Left ventricle myocardium inferior (tissue), 1 donor: ENCODE measurements at regions not wholly inside any gene's neighbourhood (a gene's known extent, or its start where the extent isn't known, plus 50 kb on each side); places are given as distances from the start of the nearest gene placed in this dataset.

Source experiments
- DNase-seq: peaks from one replicate; pipeline ENCODE4 v3.0.0-alpha.2; 2020
- H3K27ac ChIP-seq: fragments of 200-600 bp; replicated peaks from 2 replicates; pipeline ENCODE4 v1.8.0; 2021
- H3K27me3 ChIP-seq: fragments of 200-600 bp; 2 replicates; pipeline ENCODE4 v1.8.0; 2021; ENCODE audit warnings: low read depth
- H3K36me3 ChIP-seq: fragments of 200-600 bp; 2 replicates; pipeline ENCODE4 v1.8.0; 2021
- H3K4me1 ChIP-seq: fragments of 200-600 bp; 2 replicates; pipeline ENCODE4 v1.8.0; 2021
- H3K4me3 ChIP-seq: fragments of 200-600 bp; 2 replicates; pipeline ENCODE4 v1.8.0; 2021; ENCODE audit warnings: mild to moderate bottlenecking, moderate library complexity
- H3K9me3 ChIP-seq: fragments of 200-600 bp; replicated peaks from 2 replicates; pipeline ENCODE4 v1.8.0; 2021
- intact Hi-C: fragments of 100-400 bp; cut with micrococcal nuclease; formaldehyde crosslinking; loops from one replicate; pipeline ENCODE4 v1.11.0; 2022
- TF ChIP-seq, protein P1 (sequence below): fragments of 200-600 bp; IDR thresholded peaks from 2 replicates; pipeline ENCODE4 v1.8.0; 2021; ENCODE audit warnings: antibody characterized with exemption, mild to moderate bottlenecking, borderline replicate concordance
- donor health status: DM: no; HTN: yes; CAD: no; lungs with severe emphysema.

DNA sequence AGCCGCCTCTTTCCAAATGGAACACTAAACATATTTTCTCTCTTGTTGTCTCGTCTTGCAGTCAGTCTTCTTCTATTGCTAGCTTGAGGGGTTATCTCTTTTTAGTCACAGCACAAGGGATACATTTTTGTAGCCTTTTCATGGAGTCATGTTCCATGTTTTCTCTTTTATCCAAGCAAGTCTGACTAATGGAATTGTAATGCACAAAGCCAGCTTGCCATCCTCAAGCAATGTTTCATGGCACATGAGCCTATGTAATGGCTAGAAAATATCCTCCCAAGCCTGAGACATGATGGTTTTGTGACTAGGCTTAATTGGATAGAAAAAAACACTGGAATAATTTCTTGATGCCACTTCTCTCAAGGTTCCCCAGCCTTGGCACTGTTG is 414.6 kb upstream of the GOT2 start:
- Histone ChIP-seq H3K27ac (no peak overlapping the region), H3K36me3 (no peaks in the 10 kb centered on the region), H3K27me3 (no peaks in the 10 kb centered on the region), H3K4me3 (no peak overlapping the region), H3K9me3 (no peaks in the 10 kb centered on the region), H3K4me1 (no peaks in the 10 kb centered on the region)
- DNase-seq: no peak
- intact Hi-C loops: no loop called here
- TF ChIP-seq, protein P1, sequence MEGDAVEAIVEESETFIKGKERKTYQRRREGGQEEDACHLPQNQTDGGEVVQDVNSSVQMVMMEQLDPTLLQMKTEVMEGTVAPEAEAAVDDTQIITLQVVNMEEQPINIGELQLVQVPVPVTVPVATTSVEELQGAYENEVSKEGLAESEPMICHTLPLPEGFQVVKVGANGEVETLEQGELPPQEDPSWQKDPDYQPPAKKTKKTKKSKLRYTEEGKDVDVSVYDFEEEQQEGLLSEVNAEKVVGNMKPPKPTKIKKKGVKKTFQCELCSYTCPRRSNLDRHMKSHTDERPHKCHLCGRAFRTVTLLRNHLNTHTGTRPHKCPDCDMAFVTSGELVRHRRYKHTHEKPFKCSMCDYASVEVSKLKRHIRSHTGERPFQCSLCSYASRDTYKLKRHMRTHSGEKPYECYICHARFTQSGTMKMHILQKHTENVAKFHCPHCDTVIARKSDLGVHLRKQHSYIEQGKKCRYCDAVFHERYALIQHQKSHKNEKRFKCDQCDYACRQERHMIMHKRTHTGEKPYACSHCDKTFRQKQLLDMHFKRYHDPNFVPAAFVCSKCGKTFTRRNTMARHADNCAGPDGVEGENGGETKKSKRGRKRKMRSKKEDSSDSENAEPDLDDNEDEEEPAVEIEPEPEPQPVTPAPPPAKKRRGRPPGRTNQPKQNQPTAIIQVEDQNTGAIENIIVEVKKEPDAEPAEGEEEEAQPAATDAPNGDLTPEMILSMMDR: no peak

DNA sequence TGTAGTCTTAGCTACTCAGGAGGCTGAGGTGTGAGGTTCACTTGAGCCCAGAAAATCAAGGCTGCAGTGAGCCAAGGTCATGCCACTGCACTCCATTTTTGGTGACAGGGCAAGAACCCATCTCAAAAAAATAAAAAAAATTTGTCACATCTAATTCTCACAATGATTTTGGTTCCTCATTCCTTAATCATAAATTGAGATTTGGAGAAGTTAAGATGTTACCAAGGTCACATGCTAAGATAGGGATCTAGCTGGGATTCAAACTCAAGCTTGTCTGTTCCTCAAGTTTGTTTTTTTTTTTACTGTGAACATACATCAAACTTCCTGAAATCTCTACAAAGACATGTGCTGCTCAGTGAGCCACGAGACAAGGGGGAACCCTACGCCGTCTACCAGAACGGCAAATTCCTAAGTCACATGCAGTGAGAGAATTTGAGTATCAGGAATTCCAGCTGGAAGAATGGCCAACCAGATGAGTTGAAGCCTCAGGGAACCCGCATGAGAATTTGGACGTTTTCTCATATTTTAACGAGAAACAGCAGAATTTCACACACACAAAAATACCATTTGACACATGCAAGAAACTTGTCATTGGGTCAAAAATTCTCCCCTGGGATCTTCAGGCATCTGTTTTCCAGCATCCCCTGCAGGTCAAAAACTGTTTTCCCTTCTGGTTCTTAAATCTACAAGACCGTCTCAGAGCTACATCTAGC is 414.1 kb upstream of the GOT2 start:
- H3K27me3 ChIP-seq: no peaks in the 10 kb centered on the region
- no peak overlapping the region for H3K4me3 ChIP-seq
- no peaks in the 10 kb centered on the region for H3K9me3 ChIP-seq
- no peaks in the 10 kb centered on the region for H3K36me3 ChIP-seq
- DNase-seq: no peak
- no peak overlapping the region for H3K27ac ChIP-seq
- H3K4me1 ChIP-seq: no peaks in the 10 kb centered on the region
- intact Hi-C loops: no loop called here
- TF ChIP-seq, protein P1: no peak

DNA sequence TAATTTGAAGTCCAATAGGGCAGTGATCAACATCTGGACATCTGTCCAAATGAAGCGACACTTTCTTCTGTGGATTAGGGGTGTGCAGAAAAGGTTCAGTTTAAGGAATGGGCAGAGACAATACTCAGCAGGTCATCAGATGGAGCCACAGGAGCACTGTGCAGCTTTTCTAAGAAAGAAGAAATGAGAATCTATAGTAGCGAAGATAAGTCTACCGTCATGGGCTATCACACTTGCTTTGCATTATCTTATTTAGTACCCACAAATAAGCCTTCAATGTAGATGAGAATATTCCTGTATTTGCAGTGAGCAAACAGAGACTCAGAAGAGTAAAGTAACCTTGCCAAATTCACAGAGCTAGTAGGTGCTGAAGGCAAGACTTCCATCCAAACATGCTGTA is 412.0 kb upstream of the GOT2 start:
- H3K4me3 ChIP-seq: no peak overlapping the region
- H3K27ac ChIP-seq: no peak overlapping the region
- DNase-seq: no peak
- no peaks in the 10 kb centered on the region for H3K9me3 ChIP-seq
- H3K27me3 ChIP-seq: no peaks in the 10 kb centered on the region
- TF ChIP-seq, protein P1: no peak
- intact Hi-C loops: no loop called here
- H3K36me3 ChIP-seq: no peaks in the 10 kb centered on the region
- H3K4me1 ChIP-seq: no peaks in the 10 kb centered on the region

DNA sequence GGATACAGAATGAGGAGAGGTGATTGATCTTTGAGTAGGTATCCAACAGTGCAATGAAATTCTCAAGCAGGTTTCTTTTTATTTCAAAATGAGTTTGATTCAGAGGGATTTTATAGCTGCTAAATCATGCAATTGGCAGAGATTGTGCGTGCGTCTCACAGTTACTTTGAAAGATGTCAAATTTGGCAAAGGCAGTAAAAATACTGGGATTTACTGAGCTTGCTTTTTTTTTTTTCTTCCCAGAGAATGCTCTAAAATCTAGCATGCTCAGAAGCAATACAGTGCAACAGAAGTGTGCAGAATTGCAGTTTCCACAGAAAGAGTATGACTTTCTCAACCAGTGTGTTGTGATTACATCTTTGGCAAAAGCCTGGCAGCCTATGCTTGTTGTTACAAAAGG is 410.7 kb upstream of the GOT2 start:
- Histone ChIP-seq H3K27ac (no peak overlapping the region), H3K36me3 (no peaks in the 10 kb centered on the region), H3K4me1 (no peaks in the 10 kb centered on the region), H3K27me3 (no peaks in the 10 kb centered on the region), H3K9me3 (no peaks in the 10 kb centered on the region), H3K4me3 (no peak overlapping the region)
- intact Hi-C loops: no loop called here
- TF ChIP-seq, protein P1: no peak
- DNase-seq: no peak

DNA sequence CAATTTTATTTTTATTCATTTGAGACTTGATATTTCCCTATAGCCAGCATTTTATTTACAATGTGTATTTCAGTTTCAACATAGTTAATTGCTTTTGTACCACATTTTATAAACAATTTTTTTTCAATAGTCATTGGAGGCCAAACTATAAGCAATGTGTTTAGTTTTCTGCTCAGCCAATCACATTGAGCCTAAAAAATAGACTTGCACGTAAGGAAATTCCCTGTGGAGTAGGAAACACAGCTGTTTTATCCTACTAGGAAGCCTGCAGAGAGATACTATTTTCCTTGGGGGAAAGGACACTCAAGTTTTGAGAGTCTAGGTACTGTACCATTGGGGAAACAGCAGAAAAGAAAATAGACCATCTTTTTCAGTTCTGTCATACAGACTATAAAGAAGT is 410.2 kb upstream of the GOT2 start:
- DNase-seq: no peak
- no peak overlapping the region for H3K27ac ChIP-seq
- no peak overlapping the region for H3K4me3 ChIP-seq
- H3K27me3 ChIP-seq: no peaks in the 10 kb centered on the region
- TF ChIP-seq, protein P1: no peak
- H3K9me3 ChIP-seq: peaks cover 2% of the 10 kb centered on the region
- intact Hi-C loops: no loop called here
- H3K36me3 ChIP-seq: no peaks in the 10 kb centered on the region
- no peaks in the 10 kb centered on the region for H3K4me1 ChIP-seq
